ENCODE measurements at regions not wholly inside any gene's neighbourhood (a gene's known extent, or its start where the extent isn't known, plus 50 kb on each side); places are given as distances from the start of the nearest gene placed in this dataset.

GRCh38 chr4:138946306-138946705, 69.3 kb upstream of the NOCT start:
- no peak overlapping the region for H3K4me3 ChIP-seq (ENCODE audit: low read depth, low read length)
- TF ChIP-seq, protein P1, sequence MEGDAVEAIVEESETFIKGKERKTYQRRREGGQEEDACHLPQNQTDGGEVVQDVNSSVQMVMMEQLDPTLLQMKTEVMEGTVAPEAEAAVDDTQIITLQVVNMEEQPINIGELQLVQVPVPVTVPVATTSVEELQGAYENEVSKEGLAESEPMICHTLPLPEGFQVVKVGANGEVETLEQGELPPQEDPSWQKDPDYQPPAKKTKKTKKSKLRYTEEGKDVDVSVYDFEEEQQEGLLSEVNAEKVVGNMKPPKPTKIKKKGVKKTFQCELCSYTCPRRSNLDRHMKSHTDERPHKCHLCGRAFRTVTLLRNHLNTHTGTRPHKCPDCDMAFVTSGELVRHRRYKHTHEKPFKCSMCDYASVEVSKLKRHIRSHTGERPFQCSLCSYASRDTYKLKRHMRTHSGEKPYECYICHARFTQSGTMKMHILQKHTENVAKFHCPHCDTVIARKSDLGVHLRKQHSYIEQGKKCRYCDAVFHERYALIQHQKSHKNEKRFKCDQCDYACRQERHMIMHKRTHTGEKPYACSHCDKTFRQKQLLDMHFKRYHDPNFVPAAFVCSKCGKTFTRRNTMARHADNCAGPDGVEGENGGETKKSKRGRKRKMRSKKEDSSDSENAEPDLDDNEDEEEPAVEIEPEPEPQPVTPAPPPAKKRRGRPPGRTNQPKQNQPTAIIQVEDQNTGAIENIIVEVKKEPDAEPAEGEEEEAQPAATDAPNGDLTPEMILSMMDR (IDR thresholded peaks at IDR 0.05; ENCODE audit: low read depth, low read length): no peak

- H3K4me3 ChIP-seq (ENCODE audit: low read depth, low read length): no peak overlapping the region
- TF ChIP-seq, protein P1 (IDR thresholded peaks at IDR 0.05; ENCODE audit: low read depth, low read length): no peak
Observed at GRCh38 chr4:138945840-138946239, 69.7 kb upstream of the NOCT start.

DNA sequence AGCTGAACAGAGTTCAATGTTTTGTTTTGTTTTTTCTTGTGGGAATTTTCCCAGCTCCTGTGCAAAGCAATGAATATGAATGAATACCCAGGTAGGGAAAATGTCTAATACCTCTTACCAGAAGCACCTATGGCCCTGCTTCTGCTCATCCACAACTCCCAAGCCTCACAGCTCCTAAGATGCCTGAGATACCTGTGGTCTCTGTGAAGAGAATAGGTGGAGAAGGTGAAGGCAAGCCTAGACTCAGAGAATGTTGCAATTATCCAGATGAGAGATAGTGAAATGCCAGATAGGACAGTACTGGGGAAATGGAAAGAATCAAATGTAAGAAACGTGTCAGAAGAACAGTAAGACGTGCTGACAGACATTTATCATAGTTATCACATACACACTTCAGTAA, 70.2 kb upstream of the NOCT start:
- no peak overlapping the region for H3K4me3 ChIP-seq (ENCODE audit: low read depth, low read length)
- TF ChIP-seq, protein P1 (IDR thresholded peaks at IDR 0.05; ENCODE audit: low read depth, low read length): no peak

GRCh38 chr4:138943893-138944292, 71.7 kb upstream of the NOCT start:
- H3K4me3 ChIP-seq (ENCODE audit: low read depth, low read length): no peak overlapping the region
- TF ChIP-seq, protein P1 (IDR thresholded peaks at IDR 0.05; ENCODE audit: low read depth, low read length): no peak

- no peak overlapping the region for H3K4me3 ChIP-seq (ENCODE audit: low read depth, low read length)
- TF ChIP-seq, protein P1 (IDR thresholded peaks at IDR 0.05; ENCODE audit: low read depth, low read length): no peak
Observed at GRCh38 chr4:138941037-138941436, 74.5 kb upstream of the NOCT start.

DNA sequence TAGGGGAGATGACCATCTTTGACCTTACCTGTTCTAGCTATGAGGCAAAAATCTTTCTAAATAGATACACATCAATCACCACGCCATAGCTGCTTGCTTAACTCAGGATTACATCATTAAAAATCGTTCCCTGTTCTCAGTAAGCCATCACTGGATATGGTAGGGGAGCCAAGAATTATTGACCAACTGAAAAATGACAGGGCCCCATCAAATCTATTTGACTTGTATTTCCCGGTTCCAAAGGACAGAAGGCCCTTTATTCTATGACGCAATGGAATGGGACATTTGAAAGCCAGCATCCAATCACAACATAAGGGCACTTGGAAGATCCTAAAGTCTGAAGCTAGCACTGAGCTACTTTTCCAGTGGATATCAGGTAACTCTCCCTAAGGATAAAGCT, 75.6 kb upstream of the NOCT start:
- no peak overlapping the region for H3K4me3 ChIP-seq (ENCODE audit: low read depth, low read length)
- TF ChIP-seq, protein P1 (IDR thresholded peaks at IDR 0.05; ENCODE audit: low read depth, low read length): no peak

- TF ChIP-seq, protein P1 (IDR thresholded peaks at IDR 0.05; ENCODE audit: low read depth, low read length): peak; percentile 29; the same call in 1 of the 2 replicates
- H3K4me3 ChIP-seq (ENCODE audit: low read depth, low read length): 0 out of 2 replicates have a peak overlapping the region, but pooled peaks have one; percentile 14
Observed at GRCh38 chr4:138938366-138938690, 77.3 kb upstream of the NOCT start.
